H1 (cell line): ENCODE measurements at regions not wholly inside any gene's neighbourhood (a gene's known extent, or its start where the extent isn't known, plus 50 kb on each side); places are given as distances from the start of the nearest gene placed in this dataset.

ENCODE experiments used
- CHD7 ChIP-seq: fragments of 300-600 bp; sonication (generic); IDR thresholded peaks from 2 replicates; pipeline ENCODE4 v1.7.1; 2012; ENCODE audit warnings: low read length, moderate library complexity, mild to moderate bottlenecking, inconsistent platforms; ENCODE audit not compliant: insufficient replicate concordance
- SP2 ChIP-seq: IDR thresholded peaks from 2 replicates; pipeline ENCODE4 v1.6.1; 2012; ENCODE audit warnings: mild to moderate bottlenecking, low read length, inconsistent platforms
- USF2 ChIP-seq: IDR thresholded peaks from 2 replicates; pipeline ENCODE4 v1.6.1; 2011; ENCODE audit warnings: low read length, improper control_type of control experiment

- TF ChIP-seq USF2 (no peak), SP2 (no peak), CHD7 (no peak)
These were observed 86.0 kb downstream of the PTCHD4 start (continued) for GRCh38 chr6:48024956-48025355.
